ENCODE measurements at regions not wholly inside any gene's neighbourhood (a gene's known extent, or its start where the extent isn't known, plus 50 kb on each side); places are given as distances from the start of the nearest gene placed in this dataset.

DNA sequence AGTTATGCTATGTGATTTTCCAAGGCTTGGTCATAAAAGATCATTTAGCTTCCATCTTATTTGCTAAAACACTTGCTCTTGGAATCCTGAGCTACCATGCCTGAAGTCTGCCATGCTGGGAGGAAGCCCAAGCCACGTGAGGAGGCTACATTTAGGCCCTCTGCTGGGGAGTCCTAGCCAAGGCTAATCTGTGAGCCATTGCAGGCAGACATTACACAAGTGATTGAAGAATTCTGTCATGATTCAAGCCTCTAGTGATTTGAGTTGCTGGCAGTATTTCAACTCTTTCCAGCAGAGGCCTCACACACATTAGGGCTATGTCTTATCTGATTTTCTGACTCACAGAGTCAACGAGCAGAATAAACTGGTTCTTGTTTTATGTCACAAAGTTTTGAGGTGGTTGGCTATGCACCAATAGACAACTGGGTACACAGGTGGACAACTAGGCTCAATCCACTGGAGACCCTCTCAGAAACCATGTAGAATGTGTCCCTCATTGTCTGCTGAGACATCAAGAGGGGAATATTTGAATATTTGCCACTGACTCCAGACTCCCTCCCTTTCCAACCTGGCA lies 227.2 kb upstream of the SULF2 start:
- H3K27me3 ChIP-seq (ENCODE audit: control insufficient read depth in 2 of 2, insufficient read depth in 2 of 2, low read length in 2 of 2) = no peaks in the 10 kb centered on the region
- peaks cover 3% of the 10 kb centered on the region in 2 donors for H3K4me1 ChIP-seq (ENCODE audit: control insufficient read depth in 1 of 2, insufficient read depth in 2 of 2, low read length in 2 of 2)
- no peaks in the 10 kb centered on the region for H3K36me3 Mint-ChIP-seq
- WGBS (ENCODE audit: insufficient coverage) = 85% methylated on average over 2 of the region's 2 CpGs
- no peak overlapping the region for H2AFZ ChIP-seq (ENCODE audit: insufficient read depth, low read depth, low read length, poor library complexity, severe bottlenecking)
- peaks cover 11% of the 10 kb centered on the region for H3K4me1 Mint-ChIP-seq
- no peak overlapping the region for H3K4me3 Mint-ChIP-seq
- H3K4me2 ChIP-seq (replicated peaks; ENCODE audit: extremely low read depth, low read length, poor library complexity, severe bottlenecking) = no peak overlapping the region
- no peaks in the 10 kb centered on the region for H3K36me3 ChIP-seq (replicated peaks in 1 of 2; ENCODE audit: control insufficient read depth in 1 of 2, insufficient read depth in 2 of 2, low read length in 2 of 2)
- H3K9me3 Mint-ChIP-seq = peaks cover 11 to 31% (median 25%) of the 10 kb centered on the region in 7 donors
- H3K27ac ChIP-seq (ENCODE audit: low read depth in 1 of 2, low read length in 2 of 2) = no peak overlapping the region
- H3K4me3 ChIP-seq (replicated peaks in 1 of 3; ENCODE audit: low read depth in 2 of 3, low read length in 3 of 3) = no peak overlapping the region
- H3K27ac Mint-ChIP-seq = no peak overlapping the region
- no peaks in the 10 kb centered on the region for H4K20me1 ChIP-seq (ENCODE audit: insufficient read depth, low read length)
- H3K27me3 Mint-ChIP-seq (ENCODE audit: low read depth in 3 of 3) = peaks cover 1 to 17% (median 6%) of the 10 kb centered on the region in 3 donors
- H3K9me3 ChIP-seq (replicated peaks in 1 of 2; ENCODE audit: control insufficient read depth in 1 of 2, insufficient read depth in 1 of 2, low read length in 2 of 2) = peaks cover 20 to 36% of the 10 kb centered on the region in 2 donors
- DNase-seq = no peak
- TF ChIP-seq, protein P1, sequence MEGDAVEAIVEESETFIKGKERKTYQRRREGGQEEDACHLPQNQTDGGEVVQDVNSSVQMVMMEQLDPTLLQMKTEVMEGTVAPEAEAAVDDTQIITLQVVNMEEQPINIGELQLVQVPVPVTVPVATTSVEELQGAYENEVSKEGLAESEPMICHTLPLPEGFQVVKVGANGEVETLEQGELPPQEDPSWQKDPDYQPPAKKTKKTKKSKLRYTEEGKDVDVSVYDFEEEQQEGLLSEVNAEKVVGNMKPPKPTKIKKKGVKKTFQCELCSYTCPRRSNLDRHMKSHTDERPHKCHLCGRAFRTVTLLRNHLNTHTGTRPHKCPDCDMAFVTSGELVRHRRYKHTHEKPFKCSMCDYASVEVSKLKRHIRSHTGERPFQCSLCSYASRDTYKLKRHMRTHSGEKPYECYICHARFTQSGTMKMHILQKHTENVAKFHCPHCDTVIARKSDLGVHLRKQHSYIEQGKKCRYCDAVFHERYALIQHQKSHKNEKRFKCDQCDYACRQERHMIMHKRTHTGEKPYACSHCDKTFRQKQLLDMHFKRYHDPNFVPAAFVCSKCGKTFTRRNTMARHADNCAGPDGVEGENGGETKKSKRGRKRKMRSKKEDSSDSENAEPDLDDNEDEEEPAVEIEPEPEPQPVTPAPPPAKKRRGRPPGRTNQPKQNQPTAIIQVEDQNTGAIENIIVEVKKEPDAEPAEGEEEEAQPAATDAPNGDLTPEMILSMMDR (IDR thresholded peaks at IDR 0.05) = no peak
- H3K79me2 ChIP-seq (ENCODE audit: insufficient read depth, low read length) = no peaks in the 10 kb centered on the region
- H3K9ac ChIP-seq (ENCODE audit: insufficient read depth, low read length, poor library complexity, severe bottlenecking) = no peak overlapping the region
- intact Hi-C loops (cut with micrococcal nuclease) = no loop called here

DNA sequence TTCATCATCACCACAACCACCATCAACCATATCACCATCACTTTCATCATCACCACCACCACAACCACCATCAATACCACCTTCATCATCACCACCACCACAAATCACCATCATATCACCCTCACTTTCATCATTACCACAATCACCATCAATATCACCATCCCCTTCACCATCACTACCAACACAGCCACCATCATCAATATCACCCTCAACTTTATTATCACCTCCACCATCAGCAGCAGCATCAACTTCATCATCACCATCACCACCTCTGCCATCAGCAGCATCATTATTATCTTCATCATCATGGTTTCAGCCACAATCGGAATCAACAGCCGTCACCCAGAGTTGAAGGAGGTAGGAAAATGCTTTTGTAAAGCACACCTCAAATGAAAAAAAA lies 225.7 kb upstream of the SULF2 start:
- H3K27me3 Mint-ChIP-seq (ENCODE audit: low read depth in 3 of 3) = peaks cover 2 to 14% (median 5%) of the 10 kb centered on the region in 3 donors
- H3K4me3 ChIP-seq (replicated peaks in 1 of 3; ENCODE audit: low read depth in 2 of 3, low read length in 3 of 3) = no peak overlapping the region
- no peak overlapping the region for H3K27ac ChIP-seq (ENCODE audit: low read depth in 1 of 2, low read length in 2 of 2)
- peaks cover 26% of the 10 kb centered on the region for H3K4me1 Mint-ChIP-seq
- peaks cover 7 to 28% (median 22%) of the 10 kb centered on the region in 7 donors for H3K9me3 Mint-ChIP-seq
- no peak overlapping the region for H2AFZ ChIP-seq (ENCODE audit: insufficient read depth, low read depth, low read length, poor library complexity, severe bottlenecking)
- intact Hi-C loops (cut with micrococcal nuclease) = no loop called here
- no peaks in the 10 kb centered on the region for H3K36me3 ChIP-seq (replicated peaks in 1 of 2; ENCODE audit: control insufficient read depth in 1 of 2, insufficient read depth in 2 of 2, low read length in 2 of 2)
- no peak overlapping the region for H3K9ac ChIP-seq (ENCODE audit: insufficient read depth, low read length, poor library complexity, severe bottlenecking)
- H3K27ac Mint-ChIP-seq = no peak overlapping the region
- no peak overlapping the region for H3K4me2 ChIP-seq (replicated peaks; ENCODE audit: extremely low read depth, low read length, poor library complexity, severe bottlenecking)
- H3K79me2 ChIP-seq (ENCODE audit: insufficient read depth, low read length) = no peaks in the 10 kb centered on the region
- H3K4me3 Mint-ChIP-seq = no peak overlapping the region
- no peak for DNase-seq
- H3K27me3 ChIP-seq (ENCODE audit: control insufficient read depth in 2 of 2, insufficient read depth in 2 of 2, low read length in 2 of 2) = no peaks in the 10 kb centered on the region
- H3K36me3 Mint-ChIP-seq = no peaks in the 10 kb centered on the region
- peaks cover 16 to 18% of the 10 kb centered on the region in 2 donors for H3K4me1 ChIP-seq (ENCODE audit: control insufficient read depth in 1 of 2, insufficient read depth in 2 of 2, low read length in 2 of 2)
- no CpG with 5 or more reads among the region's 2 CpGs for WGBS (ENCODE audit: insufficient coverage)
- TF ChIP-seq, protein P1 (IDR thresholded peaks at IDR 0.05) = no peak
- peaks cover 20 to 36% of the 10 kb centered on the region in 2 donors for H3K9me3 ChIP-seq (replicated peaks in 1 of 2; ENCODE audit: control insufficient read depth in 1 of 2, insufficient read depth in 1 of 2, low read length in 2 of 2)
- H4K20me1 ChIP-seq (ENCODE audit: insufficient read depth, low read length) = no peaks in the 10 kb centered on the region

All from CD14-positive monocyte (primary cell).